Suprapubic skin (tissue), 4 donors: ENCODE measurements at regions not wholly inside any gene's neighbourhood (a gene's known extent, or its start where the extent isn't known, plus 50 kb on each side); places are given as distances from the start of the nearest gene placed in this dataset.

ENCODE experiments used
- POLR2A ChIP-seq, 2 donors: fragments of 450-650 bp; IDR thresholded peaks; one replicate each; pipeline ENCODE4 v1.6.1; 2017; ENCODE audit warnings: antibody characterized with exemption in 2 of 2, mild to moderate bottlenecking in 2 of 2, moderate library complexity in 2 of 2
- POLR2AphosphoS5 ChIP-seq, 3 donors: sonication (generic); formaldehyde crosslinking; IDR thresholded peaks; one replicate each; pipeline ENCODE4 v1.6.1; 2017; ENCODE audit warnings: antibody characterized with exemption in 3 of 3
- TF ChIP-seq, protein P1 (sequence below), 2 donors: fragments of 200-600 bp in 1 of 2; fragments of 450-650 bp in 1 of 2; sonication (generic) in 1 of 2; IDR thresholded peaks; one replicate each; pipeline ENCODE4 v1.5.1; 2016 to 2019; ENCODE audit warnings: antibody characterized with exemption in 2 of 2, mild to moderate bottlenecking in 1 of 2, moderate library complexity in 1 of 2

DNA sequence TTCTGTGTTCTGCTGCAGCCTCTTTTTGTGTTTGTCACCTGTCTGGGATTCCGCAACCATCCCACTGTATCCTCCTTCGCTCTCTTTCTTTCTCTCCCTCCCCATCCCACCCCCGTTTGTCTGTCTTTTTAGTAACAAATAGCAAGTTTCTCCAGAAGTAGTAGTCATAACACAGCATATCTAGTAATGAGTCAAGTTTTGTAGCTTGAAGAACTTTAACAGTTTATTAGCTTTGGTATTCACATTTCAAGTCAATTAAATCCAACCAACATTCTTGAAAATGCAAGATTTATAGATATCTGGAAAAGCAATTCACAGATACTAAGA is 154.1 kb upstream of the MTPN start:
- no peak for TF ChIP-seq POLR2A (IDR thresholded peaks at IDR 0.05)
- no peak for TF ChIP-seq POLR2AphosphoS5 (IDR thresholded peaks at IDR 0.05)
- TF ChIP-seq, protein P1, sequence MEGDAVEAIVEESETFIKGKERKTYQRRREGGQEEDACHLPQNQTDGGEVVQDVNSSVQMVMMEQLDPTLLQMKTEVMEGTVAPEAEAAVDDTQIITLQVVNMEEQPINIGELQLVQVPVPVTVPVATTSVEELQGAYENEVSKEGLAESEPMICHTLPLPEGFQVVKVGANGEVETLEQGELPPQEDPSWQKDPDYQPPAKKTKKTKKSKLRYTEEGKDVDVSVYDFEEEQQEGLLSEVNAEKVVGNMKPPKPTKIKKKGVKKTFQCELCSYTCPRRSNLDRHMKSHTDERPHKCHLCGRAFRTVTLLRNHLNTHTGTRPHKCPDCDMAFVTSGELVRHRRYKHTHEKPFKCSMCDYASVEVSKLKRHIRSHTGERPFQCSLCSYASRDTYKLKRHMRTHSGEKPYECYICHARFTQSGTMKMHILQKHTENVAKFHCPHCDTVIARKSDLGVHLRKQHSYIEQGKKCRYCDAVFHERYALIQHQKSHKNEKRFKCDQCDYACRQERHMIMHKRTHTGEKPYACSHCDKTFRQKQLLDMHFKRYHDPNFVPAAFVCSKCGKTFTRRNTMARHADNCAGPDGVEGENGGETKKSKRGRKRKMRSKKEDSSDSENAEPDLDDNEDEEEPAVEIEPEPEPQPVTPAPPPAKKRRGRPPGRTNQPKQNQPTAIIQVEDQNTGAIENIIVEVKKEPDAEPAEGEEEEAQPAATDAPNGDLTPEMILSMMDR (IDR thresholded peaks at IDR 0.05): no peak
